Mesenteric fat pad (tissue), 1 donor: ENCODE measurements at regions not wholly inside any gene's neighbourhood (a gene's known extent, or its start where the extent isn't known, plus 50 kb on each side); places are given as distances from the start of the nearest gene placed in this dataset.

ENCODE experiments used
- DNase-seq: peaks from one replicate; pipeline ENCODE4 v3.0.0-alpha.2; 2020; ENCODE audit warnings: low spot score
- donor health status: DM: yes; HTN: yes; CAD: no.

DNA sequence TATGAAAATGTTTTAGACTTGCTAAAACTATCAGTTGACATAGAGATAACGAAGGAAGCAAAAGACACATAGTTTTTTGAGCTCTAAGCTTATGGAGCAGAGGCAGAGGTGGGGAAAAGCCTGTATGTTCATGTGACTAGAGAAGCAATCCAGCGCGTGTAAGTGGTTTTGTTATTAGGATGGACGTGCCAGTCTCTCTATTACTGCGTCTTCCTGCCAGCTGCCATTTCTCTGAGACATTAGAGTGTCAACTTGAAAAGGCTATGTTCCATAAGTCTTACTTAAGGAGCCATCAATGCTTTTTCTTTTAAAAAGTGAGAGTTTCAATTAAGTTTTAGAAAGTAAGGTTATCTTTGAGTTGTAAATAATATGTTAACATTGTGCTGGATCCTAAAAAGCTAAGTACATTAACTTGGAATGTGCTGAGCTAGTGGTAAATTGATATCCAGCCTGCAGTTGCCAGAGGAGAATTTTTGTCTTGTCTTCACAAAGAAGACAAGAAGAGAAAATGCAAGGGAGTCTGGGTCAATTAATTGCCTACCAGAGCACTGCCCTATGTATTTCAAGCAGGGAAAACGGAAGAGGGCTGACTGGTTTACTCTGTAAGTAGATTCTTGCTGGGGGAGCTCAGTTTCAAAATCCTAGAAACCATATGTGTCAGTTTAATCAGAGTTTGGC is 161.8 kb upstream of the B3GALT2 start:
- DNase-seq = no peak

DNA sequence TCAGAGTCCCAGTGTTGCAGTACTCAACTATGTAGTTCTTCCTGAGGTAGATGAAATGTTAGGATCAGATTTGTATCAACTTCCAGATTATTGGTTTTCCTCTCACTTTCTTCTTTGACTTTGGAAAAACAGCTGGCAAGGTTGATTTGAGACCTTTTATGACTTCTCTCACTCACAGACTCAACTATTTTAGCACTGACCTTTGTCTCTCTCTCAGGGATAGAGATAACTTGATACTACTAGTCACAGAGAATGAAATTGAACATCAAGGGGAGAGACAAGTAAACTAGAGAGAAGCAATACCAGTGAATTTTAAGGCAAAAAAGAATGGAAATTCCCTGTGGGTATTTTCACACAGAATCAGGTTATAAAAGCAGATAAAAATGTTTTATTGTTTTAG is 159.7 kb upstream of the B3GALT2 start:
- DNase-seq = no peak

GRCh38 chr1:193342811-193343210 is 156.4 kb upstream of the B3GALT2 start:
- no peak for DNase-seq

- no peak for DNase-seq
Observed at GRCh38 chr1:193340331-193340730, 153.9 kb upstream of the B3GALT2 start.

GRCh38 chr1:193339401-193339800 is 153.0 kb upstream of the B3GALT2 start:
- DNase-seq = no peak

DNA sequence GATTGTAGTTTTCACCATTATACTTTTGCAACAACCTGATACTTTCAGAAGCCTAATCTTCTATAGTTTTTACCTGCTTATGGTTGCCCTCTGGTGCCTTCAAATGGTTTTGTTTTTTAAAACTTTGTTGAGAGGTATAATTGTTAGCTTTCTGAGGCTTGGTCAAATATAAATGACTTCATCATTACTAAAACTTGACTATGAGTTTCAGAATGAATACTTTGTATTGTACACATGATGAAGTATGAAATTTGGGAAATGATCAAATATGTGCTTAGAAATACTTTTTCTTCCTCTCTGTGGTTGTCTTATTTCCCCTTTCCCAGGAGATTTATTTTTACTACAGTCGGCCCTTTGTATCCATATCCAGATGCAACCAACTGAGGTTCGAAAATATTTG is 151.8 kb upstream of the B3GALT2 start:
- no peak for DNase-seq

DNA sequence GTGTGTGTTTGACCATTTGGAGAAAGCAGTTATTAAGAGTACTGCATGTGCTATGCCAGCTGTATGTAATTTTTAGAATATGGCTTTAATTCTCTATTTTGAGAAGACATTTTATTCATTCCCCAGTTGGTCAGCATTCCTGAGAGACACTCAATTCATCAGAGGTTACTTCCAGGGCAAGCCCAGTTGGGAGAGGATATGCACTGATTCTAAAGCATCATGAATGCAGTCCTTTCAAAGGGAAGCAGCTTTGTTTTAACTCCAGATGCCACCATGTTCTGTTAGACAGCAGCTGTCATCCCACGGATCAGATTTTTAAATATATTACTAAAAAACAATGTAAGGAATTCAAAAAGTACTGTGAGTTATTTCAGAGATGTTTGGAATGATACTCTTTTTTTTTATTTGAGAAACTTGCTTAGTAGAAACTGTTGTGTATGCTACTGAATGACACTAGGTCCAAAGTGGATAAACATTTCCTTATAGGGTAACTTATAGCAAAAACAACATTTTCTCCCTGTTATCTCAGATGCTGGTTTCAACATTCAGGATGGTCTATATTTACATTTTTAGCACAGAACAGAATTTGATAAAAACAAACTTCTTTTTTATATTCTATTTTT is 149.5 kb upstream of the B3GALT2 start:
- DNase-seq = no peak

GRCh38 chr1:193333166-193333565 is 146.8 kb upstream of the B3GALT2 start:
- no peak for DNase-seq

DNA sequence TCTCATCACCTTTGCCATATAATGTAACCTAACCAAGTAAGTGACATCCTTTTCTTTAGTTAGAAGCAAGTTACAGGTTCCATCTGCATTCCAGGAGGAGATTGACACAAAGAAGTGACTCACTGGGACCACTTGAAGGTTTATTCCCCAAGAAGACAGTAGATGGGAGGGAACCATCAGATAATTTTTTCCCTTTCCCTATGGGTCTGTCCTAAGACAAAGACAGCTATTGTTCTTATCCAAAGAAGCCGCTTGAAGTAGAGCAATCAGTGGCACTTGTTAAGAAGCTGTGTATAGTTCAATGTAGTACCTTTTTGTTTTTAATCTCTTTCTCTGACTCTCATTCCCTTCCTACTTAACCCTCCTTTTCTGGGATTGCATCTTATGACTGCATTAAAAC is 139.9 kb upstream of the B3GALT2 start:
- no peak for DNase-seq

- DNase-seq = no peak
Observed at GRCh38 chr1:193325771-193326170, 139.4 kb upstream of the B3GALT2 start.

DNA sequence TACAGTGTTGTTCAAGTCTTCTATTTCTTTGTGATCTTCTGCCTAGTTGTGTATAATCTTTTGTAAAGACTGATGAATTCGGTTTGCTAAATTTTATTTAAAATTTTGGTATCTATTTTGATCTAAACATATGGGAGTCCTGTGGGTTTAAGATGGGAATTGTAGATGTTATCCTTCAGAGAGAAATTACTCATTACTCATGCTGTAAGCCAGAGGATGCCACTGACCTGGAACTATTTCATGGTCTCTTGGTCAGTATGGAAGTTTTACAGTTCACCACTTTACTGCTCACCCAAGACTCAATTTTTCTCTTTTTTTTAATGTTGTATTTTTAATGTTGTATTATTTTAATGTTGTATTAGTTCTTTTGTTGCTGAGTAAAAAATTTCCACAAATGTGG is 138.6 kb upstream of the B3GALT2 start:
- DNase-seq = no peak

- DNase-seq = no peak
Observed at GRCh38 chr1:193322211-193322610, 135.8 kb upstream of the B3GALT2 start.

GRCh38 chr1:193321242-193321840 is 134.9 kb upstream of the B3GALT2 start:
- no peak for DNase-seq

- no peak for DNase-seq
Observed at GRCh38 chr1:193320270-193320669, 133.9 kb upstream of the B3GALT2 start.

DNA sequence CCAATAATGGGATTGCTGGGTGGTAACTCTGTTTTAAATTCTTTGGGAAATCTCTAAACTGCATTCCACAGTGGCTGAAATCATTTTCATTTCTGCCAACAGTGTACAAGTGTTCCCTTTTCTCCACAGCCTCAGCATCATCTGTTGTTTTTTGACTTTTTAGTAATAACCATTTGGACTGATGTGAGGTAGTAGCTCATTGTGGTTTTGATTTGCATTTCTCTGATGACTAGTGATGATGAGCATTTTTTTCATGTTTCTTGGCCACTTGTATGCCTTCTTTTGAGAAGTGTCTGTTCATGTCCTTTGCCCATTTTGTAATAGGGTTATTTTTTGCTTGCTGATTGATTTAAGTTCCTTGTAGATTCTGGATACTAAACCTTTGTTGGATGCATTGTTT is 131.9 kb upstream of the B3GALT2 start:
- no peak for DNase-seq

GRCh38 chr1:193313354-193314140 is 127.1 kb upstream of the B3GALT2 start:
- no peak for DNase-seq

DNA sequence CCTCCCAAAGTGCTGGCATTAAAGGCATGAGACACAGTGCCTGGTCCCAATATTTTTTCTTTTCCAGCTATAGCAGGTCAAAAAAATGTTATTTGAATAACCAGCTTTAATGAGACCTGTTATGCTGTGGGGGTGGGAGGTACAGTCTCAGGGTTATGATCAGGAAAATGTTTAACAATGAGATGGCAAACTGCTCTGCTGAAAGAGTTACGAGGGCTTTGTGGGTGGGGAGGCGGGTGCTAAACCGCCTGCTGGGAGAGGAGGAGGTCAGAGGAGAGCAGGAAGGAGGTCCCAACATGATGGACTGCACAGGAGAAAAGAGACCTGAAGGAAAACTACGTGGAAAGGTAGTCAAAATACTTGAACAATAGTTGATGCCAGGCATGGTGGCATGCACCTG is 126.0 kb upstream of the B3GALT2 start:
- DNase-seq = no peak

DNA sequence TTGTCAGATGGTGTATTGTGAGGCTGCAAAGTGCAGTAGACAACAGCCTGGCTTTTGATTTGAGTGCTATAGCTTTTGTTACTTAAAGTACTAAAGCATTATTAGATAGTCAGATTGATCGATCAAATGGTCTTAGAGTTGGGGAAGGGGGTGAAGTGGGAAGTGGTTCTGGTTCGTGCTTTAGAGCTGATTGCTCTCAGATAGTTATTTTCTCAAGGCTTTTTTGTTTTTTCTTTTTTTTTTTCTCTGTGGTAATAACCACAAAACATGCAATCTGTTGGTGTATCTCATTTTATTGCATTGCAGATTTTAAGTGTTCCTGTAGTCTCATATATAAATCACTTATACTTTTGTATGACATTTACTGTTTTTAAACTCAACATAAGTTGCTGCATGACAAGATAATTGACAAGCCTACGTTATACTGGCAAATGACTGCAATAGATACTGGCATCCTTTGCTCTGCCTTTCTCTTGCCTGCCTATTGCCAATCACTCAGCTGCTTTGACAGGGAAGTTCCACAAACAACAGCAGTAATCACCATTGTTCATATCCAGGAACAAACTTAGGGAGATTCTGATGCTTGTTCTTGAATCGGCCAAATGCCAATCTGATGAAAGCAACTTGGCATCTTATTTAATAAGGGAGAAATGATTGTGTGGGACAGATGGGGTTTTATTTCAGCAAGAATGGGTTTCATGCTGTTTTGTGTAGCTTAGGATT is 125.0 kb upstream of the B3GALT2 start:
- DNase-seq = no peak

GRCh38 chr1:193310564-193310963 is 124.2 kb upstream of the B3GALT2 start:
- no peak for DNase-seq

DNA sequence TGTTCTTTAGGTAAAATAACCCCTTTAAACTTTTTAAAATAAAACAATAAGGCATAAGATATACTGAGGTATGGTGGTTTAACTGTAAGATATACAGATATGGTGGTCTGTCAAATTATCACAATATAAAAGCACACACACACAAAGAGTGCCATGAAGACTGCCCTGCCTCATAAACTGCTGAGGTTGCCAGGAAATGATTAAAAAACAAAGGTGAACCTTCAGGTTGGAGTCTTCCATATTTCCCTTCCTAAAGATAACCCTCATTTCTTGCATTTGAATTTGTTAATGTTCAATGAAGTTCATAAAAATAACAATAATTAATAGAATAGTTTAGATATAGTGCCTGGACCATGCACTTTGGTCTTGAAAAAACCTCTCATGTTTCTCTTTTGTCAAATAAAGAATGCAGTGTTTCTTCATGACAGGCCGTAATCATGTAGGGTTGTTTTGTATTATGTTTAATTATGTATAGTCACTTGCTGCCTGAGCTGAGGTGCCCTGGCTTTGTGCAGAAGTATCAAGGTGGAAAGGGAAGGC is 123.6 kb upstream of the B3GALT2 start:
- DNase-seq = no peak

- no peak for DNase-seq
Observed at GRCh38 chr1:193308438-193308837, 122.0 kb upstream of the B3GALT2 start.
